H1 (cell line): ENCODE measurements at regions not wholly inside any gene's neighbourhood (a gene's known extent, or its start where the extent isn't known, plus 50 kb on each side); places are given as distances from the start of the nearest gene placed in this dataset.

Experiments used
- CTBP2 ChIP-seq: IDR thresholded peaks from 2 replicates; pipeline ENCODE4 v1.7.0; 2011; ENCODE audit warnings: borderline replicate concordance, mild to moderate bottlenecking, moderate library complexity, mixed read lengths, low read length; ENCODE audit not compliant: insufficient read depth, insufficient read length
- CTCF ChIP-seq, 3 experiments: IDR thresholded peaks; 1 replicate in 2 of 3; 2 replicates in 1 of 3; pipeline versions ENCODE4 v1.5.1 to v1.6.1; 2011; ENCODE audit warnings: low read length in 3 of 3, mild to moderate bottlenecking in 3 of 3, inconsistent platforms in 2 of 3, low read depth in 1 of 3, moderate library complexity in 1 of 3; ENCODE audit not compliant: insufficient read depth in 1 of 3; ENCODE audit errors: control extremely low read depth in 1 of 3

GRCh38 chr10:56745490-56745889, 384.4 kb upstream of the ZWINT start (continued):
- TF ChIP-seq CTCF (IDR thresholded peaks at IDR 0.05; ENCODE audit: control extremely low read depth in 1 of 3, insufficient read depth in 1 of 3, low read depth in 1 of 3, low read length in 3 of 3) (no peak), CTBP2 (no peak)
